GM12865 (cell line): ENCODE measurements at regions not wholly inside any gene's neighbourhood (a gene's known extent, or its start where the extent isn't known, plus 50 kb on each side); places are given as distances from the start of the nearest gene placed in this dataset.

ENCODE experiments used
- DNase-seq: peaks from one replicate; pipeline ENCODE4 v3.0.0; 2010; ENCODE audit warnings: low read depth
- H3K4me3 ChIP-seq: 2 replicates; pipeline ENCODE4 v1.5.1; 2011; ENCODE audit warnings: mild to moderate bottlenecking, low read depth, low read length, control low read depth
- CTCF ChIP-seq: IDR thresholded peaks from 2 replicates; pipeline ENCODE4 v1.5.1; 2011; ENCODE audit warnings: low read length, control low read depth, low read depth, inconsistent platforms; ENCODE audit not compliant: insufficient read depth; ENCODE audit errors: missing control alignments

- TF ChIP-seq CTCF: no peak
- no peak for DNase-seq
- H3K4me3 ChIP-seq: no peak overlapping the region
Observed at GRCh38 chr15:95375281-95375680, 955.2 kb upstream of the NR2F2 start.

GRCh38 chr15:95377258-95377852, 953.1 kb upstream of the NR2F2 start:
- DNase-seq: no peak
- TF ChIP-seq CTCF: no peak
- no peak overlapping the region for H3K4me3 ChIP-seq

GRCh38 chr15:95394186-95395067, 936.1 kb upstream of the NR2F2 start:
- no peak for DNase-seq
- no peak overlapping the region for H3K4me3 ChIP-seq
- TF ChIP-seq CTCF: no peak

GRCh38 chr15:95400428-95400827, 930.1 kb upstream of the NR2F2 start:
- H3K4me3 ChIP-seq: no peak overlapping the region
- TF ChIP-seq CTCF: no peak
- DNase-seq: no peak

- TF ChIP-seq CTCF: no peak
- no peak for DNase-seq
- no peak overlapping the region for H3K4me3 ChIP-seq
Observed at GRCh38 chr15:95401587-95401986, 928.9 kb upstream of the NR2F2 start.

GRCh38 chr15:95405447-95405846, 925.1 kb upstream of the NR2F2 start:
- H3K4me3 ChIP-seq: no peak overlapping the region
- TF ChIP-seq CTCF: no peak
- DNase-seq: no peak

- H3K4me3 ChIP-seq: no peak overlapping the region
- TF ChIP-seq CTCF: no peak
- DNase-seq: no peak
Observed at GRCh38 chr15:95407534-95407933, 923.0 kb upstream of the NR2F2 start.
